Esophagus squamous epithelium (tissue), 4 donors: ENCODE measurements at regions not wholly inside any gene's neighbourhood (a gene's known extent, or its start where the extent isn't known, plus 50 kb on each side); places are given as distances from the start of the nearest gene placed in this dataset.

ENCODE experiments used
- POLR2A ChIP-seq, 4 donors: fragments of 450-650 bp; IDR thresholded peaks; one replicate each; pipeline ENCODE4 v1.6.1; 2017; ENCODE audit warnings: antibody characterized with exemption in 4 of 4, mild to moderate bottlenecking in 4 of 4, moderate library complexity in 3 of 4
- TF ChIP-seq, protein P1 (sequence below), 6 experiments: fragments of 450-650 bp in 4 of 6; fragments of 200-600 bp in 2 of 6; sonication (generic) in 2 of 6; IDR thresholded peaks; one replicate each; pipeline ENCODE4 v1.5.1; 2016 to 2019; ENCODE audit warnings: antibody characterized with exemption in 6 of 6, mild to moderate bottlenecking in 4 of 6, moderate library complexity in 4 of 6

DNA sequence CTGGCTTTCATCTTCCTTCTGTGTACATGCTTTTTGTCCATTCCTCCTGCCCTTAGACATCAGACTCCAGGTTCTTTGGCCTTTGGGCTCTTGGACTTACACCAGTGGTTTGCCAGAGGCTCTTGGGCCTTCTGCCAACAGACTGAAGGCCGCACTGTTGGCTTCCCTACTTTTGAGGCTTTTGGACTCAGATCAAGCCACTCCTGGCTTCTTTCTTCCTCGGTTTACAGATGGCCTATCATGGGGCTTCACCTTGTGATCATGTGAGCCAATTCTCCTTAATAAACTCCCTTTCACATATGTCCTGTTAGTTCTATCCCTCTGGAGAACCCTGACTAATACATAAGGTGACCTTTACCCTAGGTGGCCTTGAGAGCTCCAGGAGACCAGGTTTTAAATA is 189.1 kb upstream of the CCNG1 start:
- TF ChIP-seq, protein P1, sequence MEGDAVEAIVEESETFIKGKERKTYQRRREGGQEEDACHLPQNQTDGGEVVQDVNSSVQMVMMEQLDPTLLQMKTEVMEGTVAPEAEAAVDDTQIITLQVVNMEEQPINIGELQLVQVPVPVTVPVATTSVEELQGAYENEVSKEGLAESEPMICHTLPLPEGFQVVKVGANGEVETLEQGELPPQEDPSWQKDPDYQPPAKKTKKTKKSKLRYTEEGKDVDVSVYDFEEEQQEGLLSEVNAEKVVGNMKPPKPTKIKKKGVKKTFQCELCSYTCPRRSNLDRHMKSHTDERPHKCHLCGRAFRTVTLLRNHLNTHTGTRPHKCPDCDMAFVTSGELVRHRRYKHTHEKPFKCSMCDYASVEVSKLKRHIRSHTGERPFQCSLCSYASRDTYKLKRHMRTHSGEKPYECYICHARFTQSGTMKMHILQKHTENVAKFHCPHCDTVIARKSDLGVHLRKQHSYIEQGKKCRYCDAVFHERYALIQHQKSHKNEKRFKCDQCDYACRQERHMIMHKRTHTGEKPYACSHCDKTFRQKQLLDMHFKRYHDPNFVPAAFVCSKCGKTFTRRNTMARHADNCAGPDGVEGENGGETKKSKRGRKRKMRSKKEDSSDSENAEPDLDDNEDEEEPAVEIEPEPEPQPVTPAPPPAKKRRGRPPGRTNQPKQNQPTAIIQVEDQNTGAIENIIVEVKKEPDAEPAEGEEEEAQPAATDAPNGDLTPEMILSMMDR (IDR thresholded peaks at IDR 0.05) = no peak
- no peak for TF ChIP-seq POLR2A (IDR thresholded peaks at IDR 0.05)
